GM12874 (cell line): ENCODE measurements at regions not wholly inside any gene's neighbourhood (a gene's known extent, or its start where the extent isn't known, plus 50 kb on each side); places are given as distances from the start of the nearest gene placed in this dataset.

Source experiments
- CTCF ChIP-seq: IDR thresholded peaks from 2 replicates; pipeline ENCODE4 v1.5.1; 2011; ENCODE audit warnings: low read depth, mild to moderate bottlenecking, control low read depth, low read length, moderate library complexity; ENCODE audit not compliant: insufficient read depth

GRCh38 chr16:79509906-79510305, 90.6 kb downstream of the MAF start:
- no peak for TF ChIP-seq CTCF

- TF ChIP-seq CTCF: no peak
Measured at GRCh38 chr16:79509211-79509631, 91.3 kb downstream of the MAF start.

DNA sequence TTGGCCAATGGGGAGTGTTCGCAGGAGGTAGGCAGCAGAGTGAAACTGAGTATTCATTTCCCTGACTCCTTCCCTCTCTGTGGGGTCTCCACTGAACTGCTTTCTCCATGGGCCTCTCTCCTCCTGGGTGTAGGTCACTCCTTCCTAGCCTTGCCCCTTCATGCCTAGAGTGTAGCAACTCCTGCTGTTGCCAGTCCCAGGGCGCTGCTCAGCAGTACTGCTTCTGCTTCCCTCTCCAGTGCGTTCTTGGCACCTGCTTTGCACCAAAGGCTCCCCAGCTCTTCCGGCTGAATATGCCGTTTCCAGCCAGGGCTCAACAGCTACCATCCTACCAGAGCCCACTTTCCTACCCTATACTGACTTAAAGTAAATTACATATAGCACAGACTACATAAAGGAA, 92.2 kb downstream of the MAF start:
- no peak for TF ChIP-seq CTCF

DNA sequence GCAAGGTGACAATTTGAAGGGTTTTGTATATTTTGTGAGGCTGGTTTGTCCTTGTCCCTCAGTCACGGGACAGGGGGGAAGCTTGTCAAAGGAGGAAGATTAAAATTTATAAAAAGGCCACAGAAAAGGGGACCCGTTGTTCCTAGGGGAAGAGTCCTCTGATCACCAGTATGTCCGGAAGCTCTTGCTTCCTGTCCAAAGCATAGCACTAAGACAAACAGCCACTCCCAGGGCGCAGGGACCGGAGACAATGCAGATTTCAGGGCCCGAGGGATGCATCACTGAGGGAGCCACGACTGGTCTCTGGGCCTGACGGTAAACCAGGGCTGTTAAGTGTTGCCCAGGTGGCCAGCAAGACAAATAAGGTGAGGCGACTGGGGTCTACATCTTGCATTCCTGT, 95.2 kb downstream of the MAF start:
- TF ChIP-seq CTCF: no peak

DNA sequence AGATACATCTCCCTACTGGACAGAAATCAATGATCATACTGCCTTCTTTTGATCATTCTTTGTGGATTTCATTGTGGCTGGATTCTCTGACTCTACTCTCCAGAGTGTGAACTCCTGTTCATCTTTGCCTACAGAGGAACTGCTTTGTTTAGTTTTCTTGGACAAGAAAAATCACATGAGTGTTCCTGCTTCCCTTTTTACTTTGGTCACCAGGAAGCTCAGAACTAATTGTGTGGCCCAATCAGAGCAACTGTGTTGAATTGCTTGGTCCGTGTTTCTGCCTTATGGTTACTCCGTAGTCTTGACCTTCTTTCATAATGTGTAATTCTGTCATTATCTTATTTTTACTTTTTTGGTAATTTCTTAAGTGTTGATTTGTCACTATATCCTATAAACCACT, 97.0 kb downstream of the MAF start:
- no peak for TF ChIP-seq CTCF

DNA sequence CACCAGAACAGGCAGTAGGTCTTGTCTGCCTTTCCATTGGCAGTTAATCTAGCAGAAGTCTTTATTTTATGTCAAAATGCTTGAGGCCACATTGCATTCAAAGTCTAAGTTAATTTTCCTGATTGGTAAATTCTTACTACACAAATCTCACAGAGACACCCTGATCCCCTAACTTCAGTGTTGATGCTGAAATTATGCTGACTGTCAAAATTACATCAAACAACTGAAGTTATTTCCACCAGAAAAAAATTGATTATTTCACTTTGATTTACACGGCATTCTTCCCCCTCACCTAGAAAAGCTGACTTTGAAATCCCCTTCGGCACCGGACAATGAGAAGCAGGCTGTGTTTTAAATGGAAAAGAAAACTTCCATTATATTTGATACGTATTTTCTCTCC, 99.1 kb downstream of the MAF start:
- no peak for TF ChIP-seq CTCF

- no peak for TF ChIP-seq CTCF
Measured at GRCh38 chr16:79500866-79501265, 99.7 kb downstream of the MAF start.

- no peak for TF ChIP-seq CTCF
Measured at GRCh38 chr16:79500286-79500685, 100.3 kb downstream of the MAF start.
